ENCODE measurements at regions not wholly inside any gene's neighbourhood (a gene's known extent, or its start where the extent isn't known, plus 50 kb on each side); places are given as distances from the start of the nearest gene placed in this dataset.
A peak's percentile ranks its signal among the peaks of the same experiment; 100 is the strongest.
"Not testable (repeated sequence)": the region's sequence is repeated elsewhere in the genome, so short reads cannot be mapped to it uniquely, and the experiment has no call there.

- Mint-ChIP-seq H3K27ac (ENCODE audit: low read depth, unreplicated experiment) (no peak overlapping the region), H3K4me1 (ENCODE audit: insufficient read depth, unreplicated experiment) (no peaks in the 10 kb centered on the region), H3K9me3 (ENCODE audit: unreplicated experiment) (peaks cover 7% of the 10 kb centered on the region), H3K27me3 (ENCODE audit: insufficient read depth, unreplicated experiment) (peaks cover under 1% of the 10 kb centered on the region), H3K4me3 (ENCODE audit: unreplicated experiment) (no peak overlapping the region), H3K36me3 (ENCODE audit: insufficient read depth, unreplicated experiment) (no peaks in the 10 kb centered on the region)
- intact Hi-C loops (cut with micrococcal nuclease): no loop called here
- CTCF ChIA-PET: interaction anchor here (0.6 kb wide), 1 partner anchor 798 kb away, joined by 3 read pairs; no protein-coding TSS in a partner anchor
- TF ChIP-seq CTCF (IDR thresholded peaks at IDR 0.05; ENCODE audit: unreplicated experiment): no peak
- BruUV-seq (replicated peaks): no TSS peak
- DNase-seq (ENCODE audit: unreplicated experiment): no peak
- POLR2A ChIA-PET: no interaction called here
Measured at GRCh38 chr7:156566812-156567549, 73.6 kb upstream of the RNF32 start.

GRCh38 chr7:156565002-156565401 lies 75.6 kb upstream of the RNF32 start:
- H3K36me3 Mint-ChIP-seq (ENCODE audit: insufficient read depth, unreplicated experiment); H3K9me3 Mint-ChIP-seq (ENCODE audit: unreplicated experiment); BruUV-seq (replicated peaks); H3K4me1 Mint-ChIP-seq (ENCODE audit: insufficient read depth, unreplicated experiment); H3K27ac Mint-ChIP-seq (ENCODE audit: low read depth, unreplicated experiment); H3K27me3 Mint-ChIP-seq (ENCODE audit: insufficient read depth, unreplicated experiment); POLR2A ChIA-PET; H3K4me3 Mint-ChIP-seq (ENCODE audit: unreplicated experiment); intact Hi-C loops (cut with micrococcal nuclease); CTCF ChIA-PET; DNase-seq (ENCODE audit: unreplicated experiment): not testable (repeated sequence)

- H3K4me3 Mint-ChIP-seq (ENCODE audit: unreplicated experiment): no peak overlapping the region
- peaks cover 7% of the 10 kb centered on the region for H3K9me3 Mint-ChIP-seq (ENCODE audit: unreplicated experiment)
- POLR2A ChIA-PET: no interaction called here
- H3K36me3 Mint-ChIP-seq (ENCODE audit: insufficient read depth, unreplicated experiment): no peaks in the 10 kb centered on the region
- no peak for DNase-seq (ENCODE audit: unreplicated experiment)
- TF ChIP-seq CTCF (IDR thresholded peaks at IDR 0.05; ENCODE audit: unreplicated experiment): no peak
- peaks cover 7% of the 10 kb centered on the region for H3K4me1 Mint-ChIP-seq (ENCODE audit: insufficient read depth, unreplicated experiment)
- peaks cover 10% of the 10 kb centered on the region for H3K27me3 Mint-ChIP-seq (ENCODE audit: insufficient read depth, unreplicated experiment)
- H3K27ac Mint-ChIP-seq (ENCODE audit: low read depth, unreplicated experiment): no peak overlapping the region
- CTCF ChIA-PET: interaction anchor here (0.6 to 0.7 kb wide), 2 partner anchors 151 to 1369 kb away, joined by 4 read pairs; no protein-coding TSS in a partner anchor
- BruUV-seq (replicated peaks): no TSS peak
- intact Hi-C loops (cut with micrococcal nuclease): no loop called here
Measured at GRCh38 chr7:156560696-156561095, 79.9 kb upstream of the RNF32 start.

GRCh38 chr7:156560075-156560474 lies 80.5 kb upstream of the RNF32 start:
- ChIA-PET POLR2A (no interaction called here), CTCF (interaction anchor here (0.7 to 0.8 kb wide), 3 partner anchors 9 to 1368 kb away, joined by 3 to 4 read pairs (median 3); no protein-coding TSS in a partner anchor)
- H3K9me3 Mint-ChIP-seq (ENCODE audit: unreplicated experiment): peaks cover 6% of the 10 kb centered on the region
- H3K4me3 Mint-ChIP-seq (ENCODE audit: unreplicated experiment): no peak overlapping the region
- H3K36me3 Mint-ChIP-seq (ENCODE audit: insufficient read depth, unreplicated experiment): no peaks in the 10 kb centered on the region
- no TSS peak for BruUV-seq (replicated peaks)
- peaks cover 10% of the 10 kb centered on the region for H3K27me3 Mint-ChIP-seq (ENCODE audit: insufficient read depth, unreplicated experiment)
- no peak for DNase-seq (ENCODE audit: unreplicated experiment)
- peaks cover 7% of the 10 kb centered on the region for H3K4me1 Mint-ChIP-seq (ENCODE audit: insufficient read depth, unreplicated experiment)
- H3K27ac Mint-ChIP-seq (ENCODE audit: low read depth, unreplicated experiment): no peak overlapping the region
- peak; percentile 15 for TF ChIP-seq CTCF (IDR thresholded peaks at IDR 0.05; ENCODE audit: unreplicated experiment)
- intact Hi-C loops (cut with micrococcal nuclease): no loop called here

Data from MCF 10A (cell line).